WTC11 (cell line): ENCODE measurements at regions not wholly inside any gene's neighbourhood (a gene's known extent, or its start where the extent isn't known, plus 50 kb on each side); places are given as distances from the start of the nearest gene placed in this dataset.

Source experiments
- ATAC-seq: fragments of 200-7000 bp; cut with Tn5 transposase; 2 replicates; pipeline ENCODE4 v1.10.0; 2021; ENCODE audit warnings: mild to moderate bottlenecking, moderate library complexity
- CTCF ChIA-PET: fragments of 300-600 bp; sonication (Branson Sonifier 250); formaldehyde crosslinking; loops from one replicate; lab custom pipeline; 2021; ENCODE audit warnings: antibody characterized with exemption; lab: Charles Lee
- POLR2A ChIA-PET: fragments of 350-600 bp; sonication (Branson Sonifier 250); formaldehyde crosslinking; loops from one replicate; lab custom pipeline; 2021; ENCODE audit warnings: antibody characterized with exemption; lab: Charles Lee
- DNase-seq: peaks from one replicate; pipeline ENCODE4 v3.0.0; 2021; ENCODE audit warnings: low spot score
- H3K27ac Mint-ChIP-seq: 2 replicates; pipeline ENCODE4 v1.8.0; 2021; ENCODE audit warnings: mixed read lengths
- H3K27me3 Mint-ChIP-seq: 2 replicates; pipeline ENCODE4 v1.8.0; 2021; ENCODE audit warnings: low read depth, mild to moderate bottlenecking, moderate library complexity, mixed read lengths
- H3K36me3 Mint-ChIP-seq: 2 replicates; pipeline ENCODE4 v1.8.0; 2021; ENCODE audit warnings: mixed read lengths
- H3K4me1 Mint-ChIP-seq: 2 replicates; pipeline ENCODE4 v1.8.0; 2022; ENCODE audit warnings: mixed read lengths
- H3K4me3 Mint-ChIP-seq: 2 replicates; pipeline ENCODE4 v1.8.0; 2021; ENCODE audit warnings: mild to moderate bottlenecking, moderate library complexity, mixed read lengths
- H3K9me3 Mint-ChIP-seq: 2 replicates; pipeline ENCODE4 v1.8.0; 2021; ENCODE audit warnings: mixed read lengths
- ELF4 ChIP-seq: sonication (generic); formaldehyde crosslinking; IDR thresholded peaks from 2 replicates; pipeline ENCODE4 v1.8.1; 2022; ENCODE audit warnings: low read depth, mild to moderate bottlenecking, moderate library complexity, missing genetic modification reagents
- ESRRA ChIP-seq: sonication (generic); formaldehyde crosslinking; IDR thresholded peaks from 2 replicates; pipeline ENCODE4 v1.8.1; 2022; ENCODE audit warnings: mild to moderate bottlenecking, missing genetic modification reagents, borderline replicate concordance
- ETV6 ChIP-seq: sonication (generic); formaldehyde crosslinking; IDR thresholded peaks from 2 replicates; pipeline ENCODE4 v1.8.1; 2022; ENCODE audit warnings: mild to moderate bottlenecking, missing genetic modification reagents
- JUN ChIP-seq: sonication (generic); formaldehyde crosslinking; IDR thresholded peaks from 2 replicates; pipeline ENCODE4 v1.8.0; 2023; ENCODE audit warnings: mild to moderate bottlenecking, missing genetic modification reagents
- MXD4 ChIP-seq: fragments of 250-450 bp; sonication (Bioruptor Pico); IDR thresholded peaks from 2 replicates; pipeline ENCODE4 v1.8.0; 2021; ENCODE audit warnings: mild to moderate bottlenecking, moderate library complexity, borderline replicate concordance
- NFE2L1 ChIP-seq: sonication (generic); formaldehyde crosslinking; IDR thresholded peaks from 2 replicates; pipeline ENCODE4 v1.8.1; 2023; ENCODE audit warnings: missing genetic modification reagents
- NR2C2 ChIP-seq: sonication (generic); formaldehyde crosslinking; IDR thresholded peaks from 2 replicates; pipeline ENCODE4 v1.8.0; 2022; ENCODE audit warnings: mild to moderate bottlenecking, missing genetic modification reagents
- OVOL2 ChIP-seq: fragments of 250-450 bp; sonication (Bioruptor Pico); IDR thresholded peaks from 2 replicates; pipeline ENCODE4 v1.9.0; 2021; ENCODE audit warnings: mild to moderate bottlenecking, borderline replicate concordance
- PRRX2 ChIP-seq: fragments of 250-450 bp; sonication (Bioruptor Pico); IDR thresholded peaks from 2 replicates; pipeline ENCODE4 v1.8.0; 2021; ENCODE audit warnings: mild to moderate bottlenecking
- SP1 ChIP-seq: sonication (generic); formaldehyde crosslinking; conservative IDR thresholded peaks from 2 replicates; pipeline ENCODE4 v1.8.1; 2022; ENCODE audit warnings: missing genetic modification reagents
- TP53 ChIP-seq: sonication (generic); formaldehyde crosslinking; IDR thresholded peaks from 2 replicates; pipeline ENCODE4 v1.8.1; 2023; ENCODE audit warnings: mild to moderate bottlenecking, missing genetic modification reagents
- ZNF121 ChIP-seq: sonication (generic); formaldehyde crosslinking; IDR thresholded peaks from 2 replicates; pipeline ENCODE4 v1.8.0; 2023; ENCODE audit warnings: missing genetic modification reagents
- ZNF671 ChIP-seq: fragments of 250-450 bp; sonication (Bioruptor Pico); IDR thresholded peaks from 2 replicates; pipeline ENCODE4 v1.8.0; 2021; ENCODE audit warnings: mild to moderate bottlenecking
- TF ChIP-seq, protein P1 (sequence below): sonication (generic); formaldehyde crosslinking; IDR thresholded peaks from 2 replicates; pipeline ENCODE4 v1.8.0; 2023; ENCODE audit warnings: mild to moderate bottlenecking, missing genetic modification reagents
- TF ChIP-seq, protein P2 (sequence below): sonication (generic); formaldehyde crosslinking; IDR thresholded peaks from 2 replicates; pipeline ENCODE4 v1.8.1; 2023; ENCODE audit warnings: mild to moderate bottlenecking, missing genetic modification reagents
- TF ChIP-seq, protein P3 (sequence below): sonication (generic); formaldehyde crosslinking; IDR thresholded peaks from 2 replicates; pipeline ENCODE4 v1.8.0; 2022; ENCODE audit warnings: missing genetic modification reagents
- TF ChIP-seq, protein P4 (sequence below): fragments of 250-450 bp; sonication (Bioruptor Pico); conservative IDR thresholded peaks from 2 replicates; pipeline ENCODE4 v1.9.0; 2021; ENCODE audit warnings: mild to moderate bottlenecking
- TF ChIP-seq, protein P5 (sequence below): fragments of 250-450 bp; sonication (Bioruptor Pico); IDR thresholded peaks from 2 replicates; pipeline ENCODE4 v1.9.0; 2021; ENCODE audit warnings: mild to moderate bottlenecking
- TF ChIP-seq, protein P6 (sequence below): sonication (generic); formaldehyde crosslinking; conservative IDR thresholded peaks from 2 replicates; pipeline ENCODE4 v1.8.1; 2022; ENCODE audit warnings: mild to moderate bottlenecking, missing genetic modification reagents

DNA sequence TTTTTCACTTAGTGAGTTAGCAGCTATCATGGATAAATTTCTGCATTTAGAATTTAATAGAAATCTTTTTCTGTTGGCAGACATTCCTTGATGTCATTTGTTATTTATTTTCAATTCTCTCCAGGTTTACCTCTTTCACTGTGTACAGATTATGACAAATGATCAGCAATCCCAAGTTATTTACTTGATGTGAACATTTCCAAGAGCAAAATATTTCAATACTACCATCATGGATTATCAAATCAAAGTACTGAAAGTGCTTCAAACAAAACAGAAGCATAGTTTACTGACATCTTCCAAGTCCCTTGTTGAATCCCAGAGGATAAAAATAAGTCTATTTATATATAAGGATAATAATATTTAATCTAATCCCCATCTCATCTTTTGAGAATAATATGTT lies 852.2 kb upstream of the CITED2 start:
- H3K4me3 Mint-ChIP-seq, result no peak overlapping the region
- ChIA-PET POLR2A (no interaction called here), CTCF (no interaction called here)
- DNase-seq (no peak), ATAC-seq (no peak)
- no peaks in the 10 kb centered on the region for H3K27me3 Mint-ChIP-seq
- no peak overlapping the region for H3K27ac Mint-ChIP-seq
- TF ChIP-seq NR2C2 (CRISPR knock-in tag), result no peak
- TF ChIP-seq, protein P1, sequence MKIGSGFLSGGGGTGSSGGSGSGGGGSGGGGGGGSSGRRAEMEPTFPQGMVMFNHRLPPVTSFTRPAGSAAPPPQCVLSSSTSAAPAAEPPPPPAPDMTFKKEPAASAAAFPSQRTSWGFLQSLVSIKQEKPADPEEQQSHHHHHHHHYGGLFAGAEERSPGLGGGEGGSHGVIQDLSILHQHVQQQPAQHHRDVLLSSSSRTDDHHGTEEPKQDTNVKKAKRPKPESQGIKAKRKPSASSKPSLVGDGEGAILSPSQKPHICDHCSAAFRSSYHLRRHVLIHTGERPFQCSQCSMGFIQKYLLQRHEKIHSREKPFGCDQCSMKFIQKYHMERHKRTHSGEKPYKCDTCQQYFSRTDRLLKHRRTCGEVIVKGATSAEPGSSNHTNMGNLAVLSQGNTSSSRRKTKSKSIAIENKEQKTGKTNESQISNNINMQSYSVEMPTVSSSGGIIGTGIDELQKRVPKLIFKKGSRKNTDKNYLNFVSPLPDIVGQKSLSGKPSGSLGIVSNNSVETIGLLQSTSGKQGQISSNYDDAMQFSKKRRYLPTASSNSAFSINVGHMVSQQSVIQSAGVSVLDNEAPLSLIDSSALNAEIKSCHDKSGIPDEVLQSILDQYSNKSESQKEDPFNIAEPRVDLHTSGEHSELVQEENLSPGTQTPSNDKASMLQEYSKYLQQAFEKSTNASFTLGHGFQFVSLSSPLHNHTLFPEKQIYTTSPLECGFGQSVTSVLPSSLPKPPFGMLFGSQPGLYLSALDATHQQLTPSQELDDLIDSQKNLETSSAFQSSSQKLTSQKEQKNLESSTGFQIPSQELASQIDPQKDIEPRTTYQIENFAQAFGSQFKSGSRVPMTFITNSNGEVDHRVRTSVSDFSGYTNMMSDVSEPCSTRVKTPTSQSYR (CRISPR knock-in tag), result no peak
- TF ChIP-seq, protein P2, sequence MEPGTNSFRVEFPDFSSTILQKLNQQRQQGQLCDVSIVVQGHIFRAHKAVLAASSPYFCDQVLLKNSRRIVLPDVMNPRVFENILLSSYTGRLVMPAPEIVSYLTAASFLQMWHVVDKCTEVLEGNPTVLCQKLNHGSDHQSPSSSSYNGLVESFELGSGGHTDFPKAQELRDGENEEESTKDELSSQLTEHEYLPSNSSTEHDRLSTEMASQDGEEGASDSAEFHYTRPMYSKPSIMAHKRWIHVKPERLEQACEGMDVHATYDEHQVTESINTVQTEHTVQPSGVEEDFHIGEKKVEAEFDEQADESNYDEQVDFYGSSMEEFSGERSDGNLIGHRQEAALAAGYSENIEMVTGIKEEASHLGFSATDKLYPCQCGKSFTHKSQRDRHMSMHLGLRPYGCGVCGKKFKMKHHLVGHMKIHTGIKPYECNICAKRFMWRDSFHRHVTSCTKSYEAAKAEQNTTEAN (CRISPR knock-in tag), result no peak
- TF ChIP-seq, protein P3, sequence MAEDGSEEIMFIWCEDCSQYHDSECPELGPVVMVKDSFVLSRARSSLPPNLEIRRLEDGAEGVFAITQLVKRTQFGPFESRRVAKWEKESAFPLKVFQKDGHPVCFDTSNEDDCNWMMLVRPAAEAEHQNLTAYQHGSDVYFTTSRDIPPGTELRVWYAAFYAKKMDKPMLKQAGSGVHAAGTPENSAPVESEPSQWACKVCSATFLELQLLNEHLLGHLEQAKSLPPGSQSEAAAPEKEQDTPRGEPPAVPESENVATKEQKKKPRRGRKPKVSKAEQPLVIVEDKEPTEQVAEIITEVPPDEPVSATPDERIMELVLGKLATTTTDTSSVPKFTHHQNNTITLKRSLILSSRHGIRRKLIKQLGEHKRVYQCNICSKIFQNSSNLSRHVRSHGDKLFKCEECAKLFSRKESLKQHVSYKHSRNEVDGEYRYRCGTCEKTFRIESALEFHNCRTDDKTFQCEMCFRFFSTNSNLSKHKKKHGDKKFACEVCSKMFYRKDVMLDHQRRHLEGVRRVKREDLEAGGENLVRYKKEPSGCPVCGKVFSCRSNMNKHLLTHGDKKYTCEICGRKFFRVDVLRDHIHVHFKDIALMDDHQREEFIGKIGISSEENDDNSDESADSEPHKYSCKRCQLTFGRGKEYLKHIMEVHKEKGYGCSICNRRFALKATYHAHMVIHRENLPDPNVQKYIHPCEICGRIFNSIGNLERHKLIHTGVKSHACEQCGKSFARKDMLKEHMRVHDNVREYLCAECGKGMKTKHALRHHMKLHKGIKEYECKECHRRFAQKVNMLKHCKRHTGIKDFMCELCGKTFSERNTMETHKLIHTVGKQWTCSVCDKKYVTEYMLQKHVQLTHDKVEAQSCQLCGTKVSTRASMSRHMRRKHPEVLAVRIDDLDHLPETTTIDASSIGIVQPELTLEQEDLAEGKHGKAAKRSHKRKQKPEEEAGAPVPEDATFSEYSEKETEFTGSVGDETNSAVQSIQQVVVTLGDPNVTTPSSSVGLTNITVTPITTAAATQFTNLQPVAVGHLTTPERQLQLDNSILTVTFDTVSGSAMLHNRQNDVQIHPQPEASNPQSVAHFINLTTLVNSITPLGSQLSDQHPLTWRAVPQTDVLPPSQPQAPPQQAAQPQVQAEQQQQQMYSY (CRISPR knock-in tag), result no peak
- TF ChIP-seq ZNF121 (CRISPR knock-in tag), result no peak
- TF ChIP-seq ZNF671 (CRISPR knock-in tag), result no peak
- TF ChIP-seq ELF4, result no peak
- no peak for TF ChIP-seq TP53 (CRISPR knock-in tag)
- no peak for TF ChIP-seq JUN (CRISPR knock-in tag)
- TF ChIP-seq, protein P4, sequence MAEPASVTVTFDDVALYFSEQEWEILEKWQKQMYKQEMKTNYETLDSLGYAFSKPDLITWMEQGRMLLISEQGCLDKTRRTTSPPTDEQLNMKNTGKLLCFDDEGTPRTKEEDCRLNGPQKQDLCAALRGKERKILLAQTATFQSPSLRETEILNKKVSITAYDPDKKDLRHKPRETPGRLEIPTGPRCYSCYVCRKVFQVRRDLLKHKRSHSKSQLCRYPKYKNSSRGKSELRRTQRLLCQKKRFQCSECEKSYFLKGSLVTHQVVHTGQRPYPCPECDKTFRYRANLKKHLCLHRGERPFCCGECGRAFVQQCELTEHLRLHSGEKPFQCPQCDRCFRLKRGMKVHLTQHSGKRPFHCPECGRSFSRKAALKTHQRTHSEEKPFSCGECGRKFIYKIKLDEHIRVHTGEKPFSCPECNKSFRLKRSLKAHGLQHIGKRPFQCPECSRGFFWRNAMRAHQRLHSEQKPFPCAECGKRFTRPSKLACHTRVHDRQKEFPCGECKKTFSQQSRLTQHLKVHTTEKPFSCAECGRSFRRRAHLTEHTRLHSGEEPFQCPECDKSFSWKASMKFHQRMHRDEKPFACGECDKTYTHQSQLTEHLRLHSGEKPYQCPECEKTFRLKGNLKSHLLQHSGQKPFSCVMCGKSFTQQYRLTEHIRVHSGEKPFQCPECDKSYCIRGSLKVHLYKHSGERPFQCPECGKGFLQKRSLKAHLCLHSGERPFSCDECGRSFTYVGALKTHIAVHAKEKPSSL (CRISPR knock-in tag), result no peak
- TF ChIP-seq SP1 (CRISPR knock-in tag), result no peak
- TF ChIP-seq OVOL2 (CRISPR knock-in tag), result no peak
- TF ChIP-seq, protein P5, sequence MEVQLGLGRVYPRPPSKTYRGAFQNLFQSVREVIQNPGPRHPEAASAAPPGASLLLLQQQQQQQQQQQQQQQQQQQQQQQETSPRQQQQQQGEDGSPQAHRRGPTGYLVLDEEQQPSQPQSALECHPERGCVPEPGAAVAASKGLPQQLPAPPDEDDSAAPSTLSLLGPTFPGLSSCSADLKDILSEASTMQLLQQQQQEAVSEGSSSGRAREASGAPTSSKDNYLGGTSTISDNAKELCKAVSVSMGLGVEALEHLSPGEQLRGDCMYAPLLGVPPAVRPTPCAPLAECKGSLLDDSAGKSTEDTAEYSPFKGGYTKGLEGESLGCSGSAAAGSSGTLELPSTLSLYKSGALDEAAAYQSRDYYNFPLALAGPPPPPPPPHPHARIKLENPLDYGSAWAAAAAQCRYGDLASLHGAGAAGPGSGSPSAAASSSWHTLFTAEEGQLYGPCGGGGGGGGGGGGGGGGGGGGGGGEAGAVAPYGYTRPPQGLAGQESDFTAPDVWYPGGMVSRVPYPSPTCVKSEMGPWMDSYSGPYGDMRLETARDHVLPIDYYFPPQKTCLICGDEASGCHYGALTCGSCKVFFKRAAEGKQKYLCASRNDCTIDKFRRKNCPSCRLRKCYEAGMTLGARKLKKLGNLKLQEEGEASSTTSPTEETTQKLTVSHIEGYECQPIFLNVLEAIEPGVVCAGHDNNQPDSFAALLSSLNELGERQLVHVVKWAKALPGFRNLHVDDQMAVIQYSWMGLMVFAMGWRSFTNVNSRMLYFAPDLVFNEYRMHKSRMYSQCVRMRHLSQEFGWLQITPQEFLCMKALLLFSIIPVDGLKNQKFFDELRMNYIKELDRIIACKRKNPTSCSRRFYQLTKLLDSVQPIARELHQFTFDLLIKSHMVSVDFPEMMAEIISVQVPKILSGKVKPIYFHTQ (CRISPR knock-in tag), result no peak
- TF ChIP-seq PRRX2 (CRISPR knock-in tag), result no peak
- TF ChIP-seq ETV6 (CRISPR knock-in tag), result no peak
- no peak for TF ChIP-seq NFE2L1 (CRISPR knock-in tag)
- TF ChIP-seq ESRRA, result no peak
- TF ChIP-seq, protein P6, sequence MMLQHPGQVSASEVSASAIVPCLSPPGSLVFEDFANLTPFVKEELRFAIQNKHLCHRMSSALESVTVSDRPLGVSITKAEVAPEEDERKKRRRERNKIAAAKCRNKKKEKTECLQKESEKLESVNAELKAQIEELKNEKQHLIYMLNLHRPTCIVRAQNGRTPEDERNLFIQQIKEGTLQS (CRISPR knock-in tag), result no peak
- TF ChIP-seq MXD4 (CRISPR knock-in tag), result no peak
- no peaks in the 10 kb centered on the region for H3K4me1 Mint-ChIP-seq
- H3K9me3 Mint-ChIP-seq, result peaks cover 21% of the 10 kb centered on the region
- H3K36me3 Mint-ChIP-seq, result peaks cover 10% of the 10 kb centered on the region
